IMR-90 (cell line): ENCODE measurements at regions not wholly inside any gene's neighbourhood (a gene's known extent, or its start where the extent isn't known, plus 50 kb on each side); places are given as distances from the start of the nearest gene placed in this dataset.

Source experiments
- ATAC-seq: fragments of 200-7000 bp; cut with Tn5 transposase; 2 replicates; pipeline ENCODE4 v1.9.1; 2020; ENCODE audit warnings: low read depth, mild to moderate bottlenecking, moderate library complexity
- BruUV-seq: library from RNA; stranded (reverse); fragments of 400-500 nt; replicated peaks from 2 replicates; lab custom pipeline; 2021; lab: Mats Ljungman, UMichigan
- CTCF ChIA-PET: fragments of 300-600 bp; formaldehyde crosslinking; extraction: SDS; loops from one replicate; lab custom pipeline; 2021; ENCODE audit warnings: antibody characterized with exemption; lab: Yijun Ruan, JAX
- POLR2A ChIA-PET: fragments of 300-600 bp; sonication (Branson Sonifier 250); formaldehyde crosslinking; loops from one replicate; lab custom pipeline; 2022; ENCODE audit warnings: antibody characterized with exemption; ENCODE audit not compliant: unreplicated experiment; lab: Charles Lee
- DNase-seq: peaks from one replicate; pipeline ENCODE4 v3.0.0; 2013
- H2AFZ ChIP-seq: replicated peaks from 2 replicates; pipeline ENCODE3; 2013; ENCODE audit warnings: low read length, mild to moderate bottlenecking; ENCODE audit not compliant: poor library complexity
- H2AK5ac ChIP-seq: 2 replicates; pipeline ENCODE4 v1.6.1; 2013; ENCODE audit warnings: low read depth, low read length, inconsistent platforms
- H2AK9ac ChIP-seq: replicated peaks from 2 replicates; pipeline ENCODE3; 2013; ENCODE audit warnings: mild to moderate bottlenecking, low read depth, low read length, moderate library complexity; ENCODE audit not compliant: poor library complexity
- H2BK120ac ChIP-seq: 2 replicates; pipeline ENCODE4 v1.6.1; 2013; ENCODE audit warnings: low read depth, low read length, inconsistent platforms
- H2BK15ac ChIP-seq: 3 replicates; pipeline ENCODE4 v1.6.1; 2013; ENCODE audit warnings: low read depth, low read length, inconsistent platforms
- H2BK20ac ChIP-seq: 2 replicates; pipeline ENCODE4 v1.6.1; 2013; ENCODE audit warnings: low read depth, mild to moderate bottlenecking, inconsistent platforms, low read length, moderate library complexity
- H2BK5ac ChIP-seq: 2 replicates; pipeline ENCODE4 v1.6.1; 2013; ENCODE audit warnings: mild to moderate bottlenecking, low read depth, low read length, inconsistent platforms; ENCODE audit not compliant: poor library complexity, severe bottlenecking
- H3K14ac ChIP-seq: replicated peaks from 2 replicates; pipeline ENCODE4 v1.6.1; 2013; ENCODE audit warnings: low read depth, low read length, inconsistent platforms
- H3K18ac ChIP-seq: 2 replicates; pipeline ENCODE4 v1.6.1; 2013; ENCODE audit warnings: low read depth, low read length, control low read depth
- H3K23ac ChIP-seq: 2 replicates; pipeline ENCODE4 v1.6.1; 2013; ENCODE audit warnings: low read depth, low read length, inconsistent platforms
- H3K27ac ChIP-seq: 2 replicates; pipeline ENCODE4 v1.5.1; 2013; ENCODE audit warnings: mild to moderate bottlenecking, control low read depth, low read length; ENCODE audit not compliant: insufficient read depth
- H3K27me3 ChIP-seq: 2 replicates; pipeline ENCODE4 v1.6.1; 2013; ENCODE audit warnings: low read length; ENCODE audit not compliant: control insufficient read depth, insufficient read depth
- H3K36me3 ChIP-seq: 2 replicates; pipeline ENCODE4 v1.6.1; 2013; ENCODE audit warnings: low read length, mixed read lengths; ENCODE audit not compliant: control insufficient read depth, insufficient read depth
- H3K4ac ChIP-seq: 2 replicates; pipeline ENCODE4 v1.6.1; 2013; ENCODE audit warnings: low read depth, low read length, inconsistent platforms
- H3K4me1 ChIP-seq: 2 replicates; pipeline ENCODE4 v1.6.1; 2013; ENCODE audit warnings: low read length, mixed read lengths; ENCODE audit not compliant: control insufficient read depth, insufficient read depth
- H3K4me2 ChIP-seq: 2 replicates; pipeline ENCODE4 v1.6.1; 2013; ENCODE audit warnings: low read depth, mild to moderate bottlenecking, control low read depth, low read length, moderate library complexity
- H3K4me3 ChIP-seq: 2 replicates; pipeline ENCODE4 v1.5.1; 2013; ENCODE audit warnings: low read depth, mild to moderate bottlenecking, control low read depth, low read length, moderate library complexity; ENCODE audit not compliant: insufficient read depth
- H3K56ac ChIP-seq: 2 replicates; pipeline ENCODE4 v1.6.1; 2013; ENCODE audit warnings: low read length, inconsistent platforms; ENCODE audit not compliant: insufficient read depth; ENCODE audit errors: extremely low read depth
- H3K79me1 ChIP-seq, 2 experiments: 2 replicates each; pipeline ENCODE4 v1.6.1; 2013; ENCODE audit warnings: low read length in 2 of 2, inconsistent platforms in 1 of 2, low read depth in 1 of 2
- H3K9ac ChIP-seq: 2 replicates; pipeline ENCODE4 v1.6.1; 2013; ENCODE audit warnings: low read depth, low read length, control low read depth
- H3K9me1 ChIP-seq: 2 replicates; pipeline ENCODE4 v1.6.1; 2013; ENCODE audit warnings: low read length, inconsistent platforms; ENCODE audit not compliant: insufficient read depth
- H3K9me3 ChIP-seq: 2 replicates; pipeline ENCODE4 v1.6.1; 2013; ENCODE audit warnings: low read length; ENCODE audit not compliant: control insufficient read depth, insufficient read depth
- H4K20me1 ChIP-seq: 2 replicates; pipeline ENCODE4 v1.6.1; 2013; ENCODE audit warnings: low read length, inconsistent platforms; ENCODE audit not compliant: insufficient read depth
- H4K5ac ChIP-seq: 2 replicates; pipeline ENCODE4 v1.6.1; 2013; ENCODE audit warnings: mild to moderate bottlenecking, low read depth, low read length, control low read depth
- H4K8ac ChIP-seq, 2 experiments: 2 replicates each; pipeline ENCODE4 v1.6.1; 2013; ENCODE audit warnings: low read depth in 2 of 2, low read length in 2 of 2, control low read depth in 1 of 2, inconsistent platforms in 1 of 2
- H4K91ac ChIP-seq: 2 replicates; pipeline ENCODE4 v1.6.1; 2013; ENCODE audit warnings: low read depth, low read length, inconsistent platforms; ENCODE audit not compliant: insufficient read depth
- CHD1 ChIP-seq: IDR thresholded peaks from 2 replicates; pipeline ENCODE4 v1.6.1; 2012; ENCODE audit warnings: low read depth, low read length, improper control_type of control experiment
- CTCF ChIP-seq: conservative IDR thresholded peaks from 2 replicates; pipeline ENCODE4 v1.5.1; 2012; ENCODE audit warnings: mild to moderate bottlenecking, low read depth, low read length, improper control_type of control experiment
- ELK1 ChIP-seq: fragments of 150-350 bp; IDR thresholded peaks from 2 replicates; pipeline ENCODE4 v1.6.1; 2016; ENCODE audit warnings: low read depth, mild to moderate bottlenecking, low read length, moderate library complexity, borderline replicate concordance
- FOS ChIP-seq: fragments of 150-350 bp; IDR thresholded peaks from 2 replicates; pipeline ENCODE4 v1.6.1; 2016; ENCODE audit warnings: low read depth, low read length
- RCOR1 ChIP-seq: IDR thresholded peaks from 2 replicates; pipeline ENCODE4 v1.6.1; 2012; ENCODE audit warnings: mild to moderate bottlenecking, low read length, improper control_type of control experiment; ENCODE audit not compliant: insufficient replicate concordance
- WGBS, 2 experiments: methylation state at CpG; one replicate each; pipeline versions ENCODE4 v1.1.5 to v1.1.7; 2013; ENCODE audit warnings: missing lambda C conversion rate in 2 of 2; ENCODE audit not compliant: insufficient read length in 1 of 2; ENCODE audit errors: extremely low coverage in 2 of 2; 5-methylcytosine and 5-hydroxymethylcytosine counted together
- dilution Hi-C: fragments of 300-500 bp; cut with HindIII; formaldehyde crosslinking; loops from one replicate; pipeline ENCODE4 v1.14.3; 2018; ENCODE audit warnings: low sequenced_read_pairs; ENCODE audit not compliant: unreplicated experiment
- in situ Hi-C: fragments of 300-500 bp; cut with MboI; formaldehyde crosslinking; loops from 3 replicates; pipeline ENCODE4 v1.14.3; 2019; ENCODE audit warnings: low sequenced_read_pairs, inconsistent platforms, mixed read lengths
- intact Hi-C: fragments of 100-400 bp; cut with micrococcal nuclease; formaldehyde crosslinking; loops from 2 replicates; pipeline ENCODE4 v1.10.0; 2022

- H2AK5ac ChIP-seq: no peak overlapping the region
- H4K8ac ChIP-seq: no peak overlapping the region
- H3K9me3 ChIP-seq: no peaks in the 10 kb centered on the region
- no peaks in the 10 kb centered on the region for H3K9me1 ChIP-seq
- no peak overlapping the region for H3K14ac ChIP-seq
- no peak overlapping the region for H2BK120ac ChIP-seq
- CTCF ChIA-PET: no interaction called here
- H3K18ac ChIP-seq: no peak overlapping the region
- no peak overlapping the region for H4K91ac ChIP-seq
- no peak for DNase-seq
- H3K56ac ChIP-seq: no peak overlapping the region
- H3K9ac ChIP-seq: no peak overlapping the region
- H2BK20ac ChIP-seq: no peak overlapping the region
- no peaks in the 10 kb centered on the region for H3K27me3 ChIP-seq
- H3K36me3 ChIP-seq: no peaks in the 10 kb centered on the region
- no TSS peak for BruUV-seq
- no peaks in the 10 kb centered on the region for H3K4me1 ChIP-seq
- H2AK9ac ChIP-seq: no peak overlapping the region
- no peak overlapping the region for H3K23ac ChIP-seq
- no peak overlapping the region for H2AFZ ChIP-seq
- intact Hi-C loops: no loop called here
- H3K79me1 ChIP-seq: no peaks in the 10 kb centered on the region
- no peak overlapping the region for H2BK15ac ChIP-seq
- no CpG with 5 or more reads among the region's 2 CpGs for WGBS, 2 experiments
- POLR2A ChIA-PET: no interaction called here
- no peaks in the 10 kb centered on the region for H4K20me1 ChIP-seq
- in situ Hi-C loops: no loop called here
- TF ChIP-seq ELK1 (no peak), CTCF (no peak), RCOR1 (no peak), CHD1 (no peak), FOS (no peak)
- no peak overlapping the region for H3K4me3 ChIP-seq
- no peak overlapping the region for H3K4ac ChIP-seq
- H3K27ac ChIP-seq: no peak overlapping the region
- no peak overlapping the region for H2BK5ac ChIP-seq
- H4K5ac ChIP-seq: no peak overlapping the region
- dilution Hi-C loops: no loop called here
- no peak for ATAC-seq
- no peak overlapping the region for H3K4me2 ChIP-seq
Measured at GRCh38 chr6:77105091-77105490, 358.2 kb downstream of the HTR1B start.
